GM12878 (cell line): ENCODE measurements at regions not wholly inside any gene's neighbourhood (a gene's known extent, or its start where the extent isn't known, plus 50 kb on each side); places are given as distances from the start of the nearest gene placed in this dataset.

Experiments used
- ATAC-seq: fragments of 200-7000 bp; cut with Tn5 transposase; 3 replicates; pipeline ENCODE4 v1.9.1; 2020; ENCODE audit warnings: mild to moderate bottlenecking, moderate library complexity
- BruUV-seq: library from RNA; stranded (reverse); fragments of 400-500 nt; replicated peaks from 2 replicates; lab custom pipeline; 2021; lab: Mats Ljungman, UMichigan
- CTCF ChIA-PET: fragments of 300-600 bp; sonication (Branson Sonifier 250); formaldehyde crosslinking; extraction: SDS; loops from one replicate; lab custom pipeline; 2021; ENCODE audit warnings: inconsistent platforms; lab: Yijun Ruan, JAX
- POLR2A ChIA-PET: fragments of 350-600 bp; formaldehyde crosslinking; extraction: SDS; loops from one replicate; lab custom pipeline; 2021; ENCODE audit warnings: inconsistent platforms; lab: Charles Lee
- RAD21 ChIA-PET: fragments of 300-600 bp; sonication (Branson Sonifier 250); formaldehyde crosslinking; loops from one replicate; lab custom pipeline; 2023; ENCODE audit warnings: antibody characterized with exemption; ENCODE audit not compliant: unreplicated experiment; lab: Charles Lee
- SMC1A ChIA-PET: fragments of 300-600 bp; sonication (Branson Sonifier 250); formaldehyde crosslinking; loops from one replicate; lab custom pipeline; 2023; ENCODE audit not compliant: unreplicated experiment, uncharacterized antibody; lab: Charles Lee
- DNase-seq: peaks from one replicate; pipeline ENCODE4 v3.0.0-alpha.2; 2011; ENCODE audit warnings: low read depth, low spot score
- FAIRE-seq: peaks from 3 replicates; lab custom pipeline; 2011; peaks lifted over from hg19 to GRCh38; lab: Jason Lieb, UNC
- H2AFZ ChIP-seq: 2 replicates; pipeline ENCODE4 v1.6.0; 2011; ENCODE audit warnings: low read depth, low read length, control low read depth; ENCODE audit not compliant: control insufficient read depth
- H3K27ac ChIP-seq: 2 replicates; pipeline ENCODE4 v1.5.1; 2011; ENCODE audit warnings: control low read depth; ENCODE audit not compliant: control insufficient read depth, insufficient read depth
- H3K27me3 ChIP-seq, 2 experiments: replicated peaks in 1 of 2; 2 replicates each; pipeline versions ENCODE4 v1.6.0 to v1.6.1; 2011; ENCODE audit warnings: low read length in 1 of 2; ENCODE audit not compliant: control insufficient read depth in 2 of 2, insufficient read depth in 2 of 2
- H3K36me3 ChIP-seq, 2 experiments: 2 replicates each; pipeline ENCODE4 v1.5.1; 2011; ENCODE audit warnings: low read length in 1 of 2; ENCODE audit not compliant: control insufficient read depth in 2 of 2, insufficient read depth in 2 of 2
- H3K4me1 ChIP-seq: 2 replicates; pipeline ENCODE4 v1.6.1; 2011; ENCODE audit warnings: mild to moderate bottlenecking, low read length, moderate library complexity, mixed read lengths; ENCODE audit not compliant: control insufficient read depth, insufficient read depth
- H3K4me2 ChIP-seq: 2 replicates; pipeline ENCODE4 v1.6.0; 2011; ENCODE audit warnings: control low read depth; ENCODE audit not compliant: control insufficient read depth, insufficient read depth
- H3K4me3 ChIP-seq: fragments of 200-600 bp; sonication (generic); 2 replicates; pipeline ENCODE4 v1.5.1; 2016
- H3K79me2 ChIP-seq: 2 replicates; pipeline ENCODE4 v1.6.0; 2011; ENCODE audit warnings: low read length; ENCODE audit not compliant: control insufficient read depth, insufficient read depth
- H3K9ac ChIP-seq: 2 replicates; pipeline ENCODE4 v1.8.0; 2011; ENCODE audit warnings: low read length, control low read depth, mixed read lengths; ENCODE audit not compliant: control insufficient read depth, insufficient read depth
- H3K9me3 ChIP-seq: replicated peaks from 3 replicates; pipeline ENCODE4 v1.5.1; 2011; ENCODE audit warnings: mild to moderate bottlenecking, low read length; ENCODE audit not compliant: control insufficient read depth, insufficient read depth
- H4K20me1 ChIP-seq: 2 replicates; pipeline ENCODE4 v1.6.0; 2011; ENCODE audit not compliant: control insufficient read depth, insufficient read depth
- CHD1 ChIP-seq: IDR thresholded peaks from 2 replicates; pipeline ENCODE4 v1.6.1; 2012; ENCODE audit warnings: low read depth, low read length, improper control_type of control experiment
- CHD4 ChIP-seq: fragments of 200-600 bp; sonication (generic); IDR thresholded peaks from 2 replicates; pipeline ENCODE4 v1.6.1; 2016; ENCODE audit warnings: mild to moderate bottlenecking
- HDGF ChIP-seq: fragments of 450-650 bp; IDR thresholded peaks from 2 replicates; pipeline ENCODE4 v1.6.1; 2016; ENCODE audit warnings: antibody characterized with exemption
- IKZF2 ChIP-seq, 2 experiments: fragments of 450-650 bp; IDR thresholded peaks; 2 replicates each; pipeline ENCODE4 v1.6.1; 2017; ENCODE audit warnings: mild to moderate bottlenecking in 2 of 2, moderate library complexity in 2 of 2
- JUND ChIP-seq: IDR thresholded peaks from 2 replicates; pipeline ENCODE4 v1.6.1; 2012; ENCODE audit warnings: low read depth, mild to moderate bottlenecking, low read length, improper control_type of control experiment, moderate library complexity
- RAD51 ChIP-seq: fragments of 450-650 bp; IDR thresholded peaks from 2 replicates; pipeline ENCODE4 v1.6.1; 2016; ENCODE audit warnings: moderate library complexity, mild to moderate bottlenecking, inconsistent platforms
- SP1 ChIP-seq: IDR thresholded peaks from one replicate; pipeline ENCODE4 v1.6.1; 2011; ENCODE audit warnings: low read depth, low read length
- SRF ChIP-seq, 2 experiments: IDR thresholded peaks; 2 replicates each; pipeline ENCODE4 v1.6.1; 2011; ENCODE audit warnings: low read depth in 2 of 2, low read length in 2 of 2, mild to moderate bottlenecking in 1 of 2, moderate library complexity in 1 of 2
- ZNF24 ChIP-seq: fragments of 450-650 bp; IDR thresholded peaks from 2 replicates; pipeline ENCODE4 v1.6.1; 2017; ENCODE audit warnings: antibody characterized with exemption, mild to moderate bottlenecking
- WGBS: methylation state at CpG from one replicate; pipeline ENCODE4 v1.1.6; 2016; ENCODE audit warnings: low lambda C conversion rate; ENCODE audit not compliant: insufficient replicate concordance, insufficient coverage; ENCODE audit errors: missing lambda C conversion rate; 5-methylcytosine and 5-hydroxymethylcytosine counted together
- in situ Hi-C: fragments of 300-500 bp; cut with MboI; formaldehyde crosslinking; loops from 9 replicates; pipeline ENCODE4 v1.14.3; 2018; ENCODE audit warnings: mixed read lengths
- intact Hi-C: fragments of 100-400 bp; cut with micrococcal nuclease; formaldehyde crosslinking; loops from one replicate; pipeline ENCODE4 v1.14.2; 2022; ENCODE audit not compliant: unreplicated experiment
- TF ChIP-seq, protein P1 (sequence below): fragments of 450-650 bp; IDR thresholded peaks from 2 replicates; pipeline ENCODE4 v1.6.1; 2017; ENCODE audit warnings: mild to moderate bottlenecking

GRCh38 chr7:69476416-69476815 is 121.9 kb upstream of the AUTS2 start:
- H3K79me2 ChIP-seq = no peaks in the 10 kb centered on the region
- ChIA-PET SMC1A (interaction anchor here (0.6 to 1.5 kb wide), 2 partner anchors 20 to 1494 kb away, joined by 3 to 4 read pairs; no protein-coding TSS in a partner anchor), CTCF (no interaction called here), RAD21 (no interaction called here), POLR2A (no interaction called here)
- H3K4me1 ChIP-seq = no peaks in the 10 kb centered on the region
- intact Hi-C loops (no loop called here), in situ Hi-C loops (no loop called here)
- H3K4me3 ChIP-seq = no peak overlapping the region
- FAIRE-seq (no peak), ATAC-seq (no peak), DNase-seq (no peak)
- no peaks in the 10 kb centered on the region for H3K27me3 ChIP-seq
- H3K36me3 ChIP-seq = no peaks in the 10 kb centered on the region
- no peaks in the 10 kb centered on the region for H3K9me3 ChIP-seq
- no peak overlapping the region for H2AFZ ChIP-seq
- no peak overlapping the region for H3K27ac ChIP-seq
- no TSS peak for BruUV-seq
- no peak overlapping the region for H3K4me2 ChIP-seq
- H3K9ac ChIP-seq = no peak overlapping the region
- 51% methylated on average over 5 of the region's 5 CpGs for WGBS
- no peak for TF ChIP-seq SP1
- TF ChIP-seq JUND = no peak
- TF ChIP-seq HDGF = no peak
- no peak for TF ChIP-seq IKZF2 (IDR thresholded peaks at IDR 0.05)
- TF ChIP-seq ZNF24 = no peak
- no peak for TF ChIP-seq SRF (IDR thresholded peaks at IDR 0.05; ENCODE audit: low read depth in 2 of 2, low read length in 2 of 2)
- TF ChIP-seq RAD51 = no peak
- no peak for TF ChIP-seq CHD4
- no peaks in the 10 kb centered on the region for H4K20me1 ChIP-seq

GRCh38 chr7:69482676-69483075 is 115.6 kb upstream of the AUTS2 start:
- POLR2A ChIA-PET = no interaction called here
- Histone ChIP-seq H3K27ac (no peak overlapping the region), H3K79me2 (no peaks in the 10 kb centered on the region), H4K20me1 (no peaks in the 10 kb centered on the region), H3K4me1 (no peaks in the 10 kb centered on the region), H3K9ac (no peak overlapping the region), H3K36me3 (no peaks in the 10 kb centered on the region), H3K9me3 (no peaks in the 10 kb centered on the region), H2AFZ (no peak overlapping the region), H3K27me3 (no peaks in the 10 kb centered on the region), H3K4me3 (no peak overlapping the region), H3K4me2 (no peak overlapping the region)
- RAD21 ChIA-PET = no interaction called here
- in situ Hi-C loops = no loop called here
- FAIRE-seq (no peak), ATAC-seq (no peak), DNase-seq (no peak)
- CTCF ChIA-PET = no interaction called here
- SMC1A ChIA-PET = no interaction called here
- intact Hi-C loops = no loop called here
- 87% methylated on average over 18 of the region's 18 CpGs for WGBS
- no TSS peak for BruUV-seq
- TF ChIP-seq, protein P1, sequence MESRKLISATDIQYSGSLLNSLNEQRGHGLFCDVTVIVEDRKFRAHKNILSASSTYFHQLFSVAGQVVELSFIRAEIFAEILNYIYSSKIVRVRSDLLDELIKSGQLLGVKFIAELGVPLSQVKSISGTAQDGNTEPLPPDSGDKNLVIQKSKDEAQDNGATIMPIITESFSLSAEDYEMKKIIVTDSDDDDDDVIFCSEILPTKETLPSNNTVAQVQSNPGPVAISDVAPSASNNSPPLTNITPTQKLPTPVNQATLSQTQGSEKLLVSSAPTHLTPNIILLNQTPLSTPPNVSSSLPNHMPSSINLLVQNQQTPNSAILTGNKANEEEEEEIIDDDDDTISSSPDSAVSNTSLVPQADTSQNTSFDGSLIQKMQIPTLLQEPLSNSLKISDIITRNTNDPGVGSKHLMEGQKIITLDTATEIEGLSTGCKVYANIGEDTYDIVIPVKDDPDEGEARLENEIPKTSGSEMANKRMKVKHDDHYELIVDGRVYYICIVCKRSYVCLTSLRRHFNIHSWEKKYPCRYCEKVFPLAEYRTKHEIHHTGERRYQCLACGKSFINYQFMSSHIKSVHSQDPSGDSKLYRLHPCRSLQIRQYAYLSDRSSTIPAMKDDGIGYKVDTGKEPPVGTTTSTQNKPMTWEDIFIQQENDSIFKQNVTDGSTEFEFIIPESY = no peak
- TF ChIP-seq CHD1 = no peak
